GM23338 (cell line): ENCODE measurements at regions not wholly inside any gene's neighbourhood (a gene's known extent, or its start where the extent isn't known, plus 50 kb on each side); places are given as distances from the start of the nearest gene placed in this dataset.

Experiments
- ATAC-seq: fragments of 200-7000 bp; cut with Tn5 transposase; 3 replicates; pipeline ENCODE4 v1.9.1; 2020
- DNase-seq: peaks from one replicate; pipeline ENCODE4 v3.0.0-alpha.2; 2015; ENCODE audit warnings: low spot score
- H2AFZ ChIP-seq: fragments of 200-600 bp; sonication (generic); 2 replicates; pipeline ENCODE4 v1.8.0; 2016; ENCODE audit warnings: antibody characterized with exemption, mild to moderate bottlenecking, moderate library complexity
- H3F3A ChIP-seq: fragments of 200-600 bp; sonication (generic); replicated peaks from 2 replicates; pipeline ENCODE4 v1.8.0; 2017; ENCODE audit warnings: antibody characterized with exemption, mixed run types, low read depth
- H3K27ac ChIP-seq: fragments of 200-600 bp; sonication (generic); 2 replicates; pipeline ENCODE4 v1.6.1; 2016; ENCODE audit warnings: low read depth
- H3K27me3 ChIP-seq: fragments of 200-600 bp; sonication (generic); 2 replicates; pipeline ENCODE4 v1.8.0; 2016; ENCODE audit warnings: mild to moderate bottlenecking, mixed run types, moderate library complexity; ENCODE audit not compliant: insufficient read depth
- H3K36me3 ChIP-seq: fragments of 200-600 bp; sonication (generic); 2 replicates; pipeline ENCODE4 v1.8.0; 2016; ENCODE audit warnings: mild to moderate bottlenecking; ENCODE audit not compliant: insufficient read depth
- H3K4me1 ChIP-seq: fragments of 200-600 bp; sonication (generic); 2 replicates; pipeline ENCODE4 v1.8.0; 2016; ENCODE audit warnings: mild to moderate bottlenecking, moderate library complexity; ENCODE audit not compliant: insufficient read depth
- H3K4me2 ChIP-seq: fragments of 200-600 bp; sonication (generic); 2 replicates; pipeline ENCODE4 v1.7.1; 2017; ENCODE audit warnings: mixed run types
- H3K4me3 ChIP-seq: fragments of 200-600 bp; sonication (generic); 2 replicates; pipeline ENCODE4 v1.6.1; 2016; ENCODE audit warnings: mixed run types
- H3K79me2 ChIP-seq: fragments of 200-600 bp; sonication (generic); replicated peaks from 2 replicates; pipeline ENCODE4 v1.8.0; 2017; ENCODE audit warnings: mild to moderate bottlenecking; ENCODE audit not compliant: insufficient read depth
- H3K9me2 ChIP-seq: fragments of 200-600 bp; sonication (generic); 2 replicates; pipeline ENCODE4 v1.8.0; 2017; ENCODE audit not compliant: insufficient read depth
- H4K20me1 ChIP-seq: fragments of 200-600 bp; sonication (generic); replicated peaks from 2 replicates; pipeline ENCODE4 v1.8.0; 2017; ENCODE audit warnings: mild to moderate bottlenecking; ENCODE audit not compliant: insufficient read depth
- H3K27ac Mint-ChIP-seq: 2 replicates; pipeline ENCODE4 v1.8.0; 2020; ENCODE audit warnings: inconsistent platforms, mild to moderate bottlenecking, moderate library complexity, mixed read lengths
- H3K27me3 Mint-ChIP-seq: 3 replicates; pipeline ENCODE4 v1.8.0; 2022; ENCODE audit warnings: low read depth, mild to moderate bottlenecking, moderate library complexity, mixed read lengths, inconsistent platforms; ENCODE audit not compliant: insufficient read depth, poor library complexity
- H3K36me3 Mint-ChIP-seq: 3 replicates; pipeline ENCODE4 v1.8.0; 2021; ENCODE audit warnings: low read depth, mild to moderate bottlenecking, inconsistent platforms, moderate library complexity, mixed read lengths
- H3K4me1 Mint-ChIP-seq: 3 replicates; pipeline ENCODE4 v1.8.0; 2020; ENCODE audit warnings: mild to moderate bottlenecking, inconsistent platforms, mixed read lengths
- H3K4me3 Mint-ChIP-seq: 3 replicates; pipeline ENCODE4 v1.8.0; 2021; ENCODE audit warnings: moderate library complexity, mild to moderate bottlenecking, inconsistent platforms, mixed read lengths
- H3K9me3 Mint-ChIP-seq: 3 replicates; pipeline ENCODE4 v1.8.0; 2020; ENCODE audit warnings: moderate library complexity, mild to moderate bottlenecking, inconsistent platforms, mixed read lengths
- CREB1 ChIP-seq: fragments of 250-450 bp; sonication (Bioruptor Pico); IDR thresholded peaks from 2 replicates; pipeline ENCODE4 v1.5.0; 2020; ENCODE audit warnings: low read depth, mild to moderate bottlenecking, moderate library complexity
- EZH2 ChIP-seq: fragments of 200-600 bp; sonication (generic); IDR thresholded peaks from one replicate; pipeline ENCODE4 v1.8.0; 2017; ENCODE audit warnings: antibody characterized with exemption, mild to moderate bottlenecking, low read depth; ENCODE audit not compliant: unreplicated experiment
- EZH2phosphoT487 ChIP-seq: fragments of 200-600 bp; sonication (generic); IDR thresholded peaks from one replicate; pipeline ENCODE4 v1.8.1; 2018; ENCODE audit warnings: antibody characterized with exemption; ENCODE audit not compliant: unreplicated experiment
- JUNB ChIP-seq: IDR thresholded peaks from one replicate; pipeline ENCODE4 v1.6.1; 2016; ENCODE audit warnings: antibody characterized with exemption; ENCODE audit not compliant: unreplicated experiment
- NANOG ChIP-seq: IDR thresholded peaks from 2 replicates; pipeline ENCODE4 v1.6.1; 2016; ENCODE audit warnings: antibody characterized with exemption, borderline replicate concordance
- STAT1 ChIP-seq: IDR thresholded peaks from one replicate; pipeline ENCODE4 v1.6.1; 2016; ENCODE audit warnings: antibody characterized with exemption; ENCODE audit not compliant: unreplicated experiment
- ZNF114 ChIP-seq: fragments of 250-450 bp; sonication (Bioruptor Pico); IDR thresholded peaks from 2 replicates; pipeline ENCODE4 v1.5.0; 2020; ENCODE audit warnings: mild to moderate bottlenecking, moderate library complexity
- ZNF462 ChIP-seq: fragments of 250-450 bp; sonication (Bioruptor Pico); IDR thresholded peaks from 2 replicates; pipeline ENCODE4 v1.5.0; 2020; ENCODE audit warnings: mild to moderate bottlenecking, moderate library complexity
- TF ChIP-seq, protein P1 (sequence below): IDR thresholded peaks from 2 replicates; pipeline ENCODE4 v1.6.1; 2016; ENCODE audit warnings: antibody characterized with exemption

DNA sequence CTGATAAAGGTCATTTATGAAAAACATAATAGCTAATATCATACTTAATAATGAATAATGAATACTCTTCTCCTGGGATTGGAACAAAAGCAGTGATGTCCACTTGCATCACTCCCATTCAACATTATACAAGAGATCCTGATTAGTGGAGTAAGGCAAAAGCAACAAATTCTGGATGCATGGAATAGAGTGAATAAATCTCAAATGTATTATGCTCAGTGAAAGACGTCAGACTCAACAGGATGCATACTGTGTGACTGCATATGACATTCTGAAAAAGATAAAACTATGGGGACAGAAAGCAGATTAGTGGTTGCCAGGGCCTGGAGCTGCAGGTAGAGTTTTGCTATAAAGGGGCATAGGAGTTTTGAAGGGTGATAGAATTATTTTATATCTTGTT is 77.6 kb upstream of the ZBTB20 start (continued):
- TF ChIP-seq ZNF462: no peak

DNA sequence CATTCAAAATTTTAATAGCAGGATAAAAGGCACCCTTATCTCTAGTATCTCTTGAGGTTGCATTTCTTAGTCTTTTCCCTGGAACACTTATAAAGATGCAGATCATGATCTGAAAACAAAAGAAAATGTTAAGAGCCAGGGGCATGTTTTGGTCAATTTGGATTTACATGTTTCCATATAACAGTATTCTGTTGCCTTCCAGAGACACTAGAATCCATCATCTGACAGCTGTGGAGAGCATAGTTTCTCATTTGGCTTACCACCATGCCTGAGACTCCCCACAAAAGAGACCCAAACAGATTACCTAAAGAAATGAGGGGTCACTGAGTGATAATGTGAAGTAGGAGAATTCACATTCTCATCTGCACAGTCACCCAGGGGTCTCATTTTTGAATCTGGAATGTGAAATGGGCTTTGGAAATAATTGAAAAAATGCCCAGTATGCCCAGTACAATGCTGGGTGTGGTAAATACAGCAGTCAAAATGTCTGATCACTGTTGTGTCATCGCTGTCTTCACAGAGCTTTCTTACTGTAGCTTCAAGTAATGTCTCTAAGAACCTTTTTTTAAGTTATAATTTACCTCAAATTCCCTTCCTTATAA is 79.9 kb upstream of the ZBTB20 start:
- H3K27ac Mint-ChIP-seq: no peak overlapping the region
- TF ChIP-seq EZH2phosphoT487 (no peak), CREB1 (CRISPR knock-in tag) (no peak), JUNB (no peak), NANOG (no peak), ZNF114 (no peak), STAT1 (no peak), ZNF462 (no peak), EZH2 (no peak)
- TF ChIP-seq, protein P1, sequence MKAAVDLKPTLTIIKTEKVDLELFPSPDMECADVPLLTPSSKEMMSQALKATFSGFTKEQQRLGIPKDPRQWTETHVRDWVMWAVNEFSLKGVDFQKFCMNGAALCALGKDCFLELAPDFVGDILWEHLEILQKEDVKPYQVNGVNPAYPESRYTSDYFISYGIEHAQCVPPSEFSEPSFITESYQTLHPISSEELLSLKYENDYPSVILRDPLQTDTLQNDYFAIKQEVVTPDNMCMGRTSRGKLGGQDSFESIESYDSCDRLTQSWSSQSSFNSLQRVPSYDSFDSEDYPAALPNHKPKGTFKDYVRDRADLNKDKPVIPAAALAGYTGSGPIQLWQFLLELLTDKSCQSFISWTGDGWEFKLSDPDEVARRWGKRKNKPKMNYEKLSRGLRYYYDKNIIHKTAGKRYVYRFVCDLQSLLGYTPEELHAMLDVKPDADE: no peak

More for the DNA sequence above, 79.9 kb upstream of the ZBTB20 start:
- Mint-ChIP-seq H3K36me3 (no peaks in the 10 kb centered on the region), H3K27me3 (no peaks in the 10 kb centered on the region), H3K9me3 (no peaks in the 10 kb centered on the region), H3K4me1 (no peaks in the 10 kb centered on the region), H3K4me3 (no peak overlapping the region)
- H3K36me3 ChIP-seq: no peaks in the 10 kb centered on the region
- no peak overlapping the region for H3K4me3 ChIP-seq
- H2AFZ ChIP-seq: no peak overlapping the region
- H3K27me3 ChIP-seq: no peaks in the 10 kb centered on the region
- no peaks in the 10 kb centered on the region for H3K4me1 ChIP-seq
- H3K9me2 ChIP-seq: no peaks in the 10 kb centered on the region
- no peak overlapping the region for H3K27ac ChIP-seq
- ATAC-seq: no peak
- DNase-seq: no peak
- no peaks in the 10 kb centered on the region for H3F3A ChIP-seq
- no peak overlapping the region for H3K4me2 ChIP-seq
- no peaks in the 10 kb centered on the region for H3K79me2 ChIP-seq
- no peaks in the 10 kb centered on the region for H4K20me1 ChIP-seq
